Suprapubic skin (tissue), 4 donors: ENCODE measurements at regions not wholly inside any gene's neighbourhood (a gene's known extent, or its start where the extent isn't known, plus 50 kb on each side); places are given as distances from the start of the nearest gene placed in this dataset.
"Not testable (repeated sequence)": the region's sequence is repeated elsewhere in the genome, so short reads cannot be mapped to it uniquely, and the experiment has no call there.

ENCODE experiments used
- DNase-seq, 2 donors: peaks; one replicate each; pipeline ENCODE4 v3.0.0-alpha.2; 2019; ENCODE audit warnings: low spot score in 2 of 2
- H3K27ac ChIP-seq: fragments of 200-600 bp; sonication (generic); one replicate; pipeline ENCODE4 v1.5.1; 2019
- H3K27me3 ChIP-seq: fragments of 200-600 bp; sonication (generic); one replicate; pipeline ENCODE4 v1.5.1; 2019
- H3K36me3 ChIP-seq: fragments of 200-600 bp; sonication (generic); one replicate; pipeline ENCODE4 v1.5.1; 2019
- H3K4me1 ChIP-seq: fragments of 200-600 bp; sonication (generic); one replicate; pipeline ENCODE4 v1.5.1; 2019
- H3K4me3 ChIP-seq: fragments of 200-600 bp; sonication (generic); one replicate; pipeline ENCODE4 v1.5.1; 2019; ENCODE audit warnings: mild to moderate bottlenecking
- H3K9me3 ChIP-seq: fragments of 200-600 bp; sonication (generic); one replicate; pipeline ENCODE4 v1.5.1; 2019
- EP300 ChIP-seq: sonication (generic); formaldehyde crosslinking; IDR thresholded peaks from one replicate; pipeline ENCODE4 v1.6.1; 2017; ENCODE audit warnings: antibody characterized with exemption
- POLR2A ChIP-seq, 2 donors: fragments of 450-650 bp; IDR thresholded peaks; one replicate each; pipeline ENCODE4 v1.6.1; 2017; ENCODE audit warnings: antibody characterized with exemption in 2 of 2, mild to moderate bottlenecking in 2 of 2, moderate library complexity in 2 of 2
- POLR2AphosphoS5 ChIP-seq, 3 donors: sonication (generic); formaldehyde crosslinking; IDR thresholded peaks; one replicate each; pipeline ENCODE4 v1.6.1; 2017; ENCODE audit warnings: antibody characterized with exemption in 3 of 3
- WGBS: methylation state at CpG from one replicate; pipeline ENCODE4 v1.1.5; 2018; 5-methylcytosine and 5-hydroxymethylcytosine counted together
- TF ChIP-seq, protein P1 (sequence below), 2 donors: fragments of 200-600 bp in 1 of 2; fragments of 450-650 bp in 1 of 2; sonication (generic) in 1 of 2; IDR thresholded peaks; one replicate each; pipeline ENCODE4 v1.5.1; 2016 to 2019; ENCODE audit warnings: antibody characterized with exemption in 2 of 2, mild to moderate bottlenecking in 1 of 2, moderate library complexity in 1 of 2

DNA sequence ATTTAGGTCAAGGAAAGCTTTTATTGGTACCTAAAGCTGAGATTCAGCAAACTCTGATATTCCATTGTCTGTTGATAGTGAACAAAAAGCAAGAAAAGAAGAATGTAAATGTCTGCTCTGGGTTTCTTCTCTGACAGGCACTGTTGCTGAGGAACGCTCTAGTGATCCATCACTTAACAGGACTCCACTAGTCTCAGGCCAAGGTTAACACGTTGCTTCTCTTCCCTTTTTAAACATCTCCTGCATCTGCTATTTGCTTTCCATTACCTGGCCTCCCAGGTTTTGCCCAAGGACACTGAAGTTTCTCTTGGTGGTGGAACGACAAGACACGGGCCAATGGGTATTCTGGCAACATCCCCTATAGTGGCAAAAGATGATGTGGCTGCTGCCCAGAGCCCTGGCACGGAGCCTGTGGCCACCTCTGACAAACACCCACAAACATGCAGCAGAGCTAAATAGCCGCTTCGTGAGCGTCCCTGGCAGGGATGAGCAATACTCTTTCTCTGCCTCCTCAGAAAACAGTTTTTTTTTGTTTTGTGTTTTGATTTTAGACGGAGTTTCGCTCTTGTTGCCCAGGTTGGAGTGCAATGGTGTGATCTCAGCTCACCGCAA is 97.8 kb upstream of the AKAP13 start:
- H3K36me3 ChIP-seq: no peaks in the 10 kb centered on the region
- H3K4me1 ChIP-seq: no peaks in the 10 kb centered on the region
- no peaks in the 10 kb centered on the region for H3K27me3 ChIP-seq
- TF ChIP-seq, protein P1, sequence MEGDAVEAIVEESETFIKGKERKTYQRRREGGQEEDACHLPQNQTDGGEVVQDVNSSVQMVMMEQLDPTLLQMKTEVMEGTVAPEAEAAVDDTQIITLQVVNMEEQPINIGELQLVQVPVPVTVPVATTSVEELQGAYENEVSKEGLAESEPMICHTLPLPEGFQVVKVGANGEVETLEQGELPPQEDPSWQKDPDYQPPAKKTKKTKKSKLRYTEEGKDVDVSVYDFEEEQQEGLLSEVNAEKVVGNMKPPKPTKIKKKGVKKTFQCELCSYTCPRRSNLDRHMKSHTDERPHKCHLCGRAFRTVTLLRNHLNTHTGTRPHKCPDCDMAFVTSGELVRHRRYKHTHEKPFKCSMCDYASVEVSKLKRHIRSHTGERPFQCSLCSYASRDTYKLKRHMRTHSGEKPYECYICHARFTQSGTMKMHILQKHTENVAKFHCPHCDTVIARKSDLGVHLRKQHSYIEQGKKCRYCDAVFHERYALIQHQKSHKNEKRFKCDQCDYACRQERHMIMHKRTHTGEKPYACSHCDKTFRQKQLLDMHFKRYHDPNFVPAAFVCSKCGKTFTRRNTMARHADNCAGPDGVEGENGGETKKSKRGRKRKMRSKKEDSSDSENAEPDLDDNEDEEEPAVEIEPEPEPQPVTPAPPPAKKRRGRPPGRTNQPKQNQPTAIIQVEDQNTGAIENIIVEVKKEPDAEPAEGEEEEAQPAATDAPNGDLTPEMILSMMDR (IDR thresholded peaks at IDR 0.05): no peak
- no peak for TF ChIP-seq EP300
- no peak for TF ChIP-seq POLR2AphosphoS5 (IDR thresholded peaks at IDR 0.05)
- DNase-seq: no peak
- no peak overlapping the region for H3K27ac ChIP-seq
- no peaks in the 10 kb centered on the region for H3K9me3 ChIP-seq
- no peak overlapping the region for H3K4me3 ChIP-seq
- WGBS: 76% methylated on average over 11 of the region's 11 CpGs

DNA sequence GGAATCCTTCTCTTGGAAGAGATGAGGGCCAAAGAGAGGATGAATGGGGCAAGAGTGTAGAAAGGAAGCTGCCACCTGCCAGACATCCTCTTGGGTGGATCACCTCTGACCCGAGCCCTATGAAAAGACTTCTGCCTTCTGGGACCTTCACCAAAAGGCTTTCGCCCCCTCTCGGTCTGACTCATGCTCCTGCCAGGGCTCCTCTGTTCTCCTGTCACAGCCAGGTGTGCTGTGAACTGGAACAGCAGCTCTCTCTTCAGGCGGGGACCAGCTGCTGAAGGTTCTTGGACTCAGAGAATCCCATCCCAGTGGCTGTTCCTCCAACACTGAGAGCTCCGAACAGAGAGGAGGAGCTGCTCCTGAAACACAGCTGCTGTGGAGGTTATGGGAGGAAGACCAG is 96.6 kb upstream of the AKAP13 start:
- not testable (repeated sequence) for H3K4me3 ChIP-seq, H3K27ac ChIP-seq, H3K36me3 ChIP-seq, DNase-seq, H3K27me3 ChIP-seq, H3K9me3 ChIP-seq, H3K4me1 ChIP-seq
- 57% methylated on average over 1 of the region's 5 CpGs for WGBS

DNA sequence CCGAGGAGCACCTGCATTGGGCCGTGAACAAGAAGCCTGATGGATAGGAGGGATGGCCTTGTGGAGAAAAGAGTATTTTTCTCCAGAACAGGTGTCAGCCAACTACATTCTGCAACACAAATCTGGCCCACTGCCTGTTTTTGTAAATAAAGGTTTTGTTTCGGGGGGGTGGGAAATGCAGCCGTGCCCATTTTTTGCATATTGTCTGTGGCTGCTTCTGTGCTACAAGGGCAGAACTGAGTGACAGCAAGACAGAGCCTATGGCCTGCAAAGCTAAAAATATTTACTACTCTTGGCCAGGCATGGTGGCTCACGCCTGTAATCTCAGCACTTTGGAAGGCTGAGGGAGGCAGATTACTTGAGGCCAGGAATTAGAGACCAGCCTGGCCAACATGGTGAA is 95.9 kb upstream of the AKAP13 start:
- TF ChIP-seq, protein P1 (IDR thresholded peaks at IDR 0.05): no peak
- TF ChIP-seq POLR2AphosphoS5 (IDR thresholded peaks at IDR 0.05) (no peak), POLR2A (IDR thresholded peaks at IDR 0.05) (no peak), EP300 (no peak)
- no peak overlapping the region for H3K27ac ChIP-seq
- no peak overlapping the region for H3K4me3 ChIP-seq
- H3K4me1 ChIP-seq: no peaks in the 10 kb centered on the region
- 88% methylated on average over 5 of the region's 5 CpGs for WGBS
- no peaks in the 10 kb centered on the region for H3K27me3 ChIP-seq
- DNase-seq: no peak
- no peaks in the 10 kb centered on the region for H3K9me3 ChIP-seq
- no peaks in the 10 kb centered on the region for H3K36me3 ChIP-seq

DNA sequence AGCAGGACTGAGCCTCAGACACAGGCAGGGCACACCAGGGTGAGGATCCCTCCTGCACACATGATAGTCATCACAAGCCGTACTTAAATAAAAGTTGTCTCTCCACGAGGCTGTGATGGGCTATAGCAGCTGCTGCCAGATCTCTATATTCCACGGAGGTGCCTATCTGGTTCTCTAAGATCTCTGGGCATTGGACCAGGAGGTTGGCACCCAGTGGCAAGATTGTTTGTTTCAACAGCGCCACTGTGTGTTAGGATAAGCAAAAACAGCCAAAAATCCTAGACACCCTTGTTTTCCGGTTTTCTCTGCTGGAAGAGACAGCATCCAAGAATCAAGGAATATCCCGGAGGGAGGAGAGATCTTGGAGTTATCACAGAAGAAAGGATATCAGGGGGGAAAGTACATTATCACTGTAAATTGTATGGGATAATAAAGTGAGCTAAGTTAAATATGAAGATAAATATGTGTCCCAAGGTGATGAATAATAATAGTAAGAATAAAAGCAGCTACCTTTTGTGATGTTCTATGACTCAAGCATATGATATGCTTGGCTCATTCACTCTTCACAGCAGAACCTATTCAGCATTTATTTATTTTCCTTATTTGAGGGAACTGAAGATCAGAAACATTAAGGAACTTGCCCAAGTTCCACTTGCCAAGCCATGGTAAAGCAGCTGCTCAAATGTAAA is 90.6 kb upstream of the AKAP13 start:
- no peak overlapping the region for H3K27ac ChIP-seq
- no peaks in the 10 kb centered on the region for H3K4me1 ChIP-seq
- TF ChIP-seq POLR2A (IDR thresholded peaks at IDR 0.05) (no peak), EP300 (no peak)
- TF ChIP-seq, protein P1 (IDR thresholded peaks at IDR 0.05): peak; percentile 25 to 30
- 23% methylated on average over 6 of the region's 6 CpGs for WGBS
- H3K9me3 ChIP-seq: no peaks in the 10 kb centered on the region
- H3K27me3 ChIP-seq: no peaks in the 10 kb centered on the region
- DNase-seq: no peak
- H3K4me3 ChIP-seq: no peak overlapping the region
- H3K36me3 ChIP-seq: no peaks in the 10 kb centered on the region

DNA sequence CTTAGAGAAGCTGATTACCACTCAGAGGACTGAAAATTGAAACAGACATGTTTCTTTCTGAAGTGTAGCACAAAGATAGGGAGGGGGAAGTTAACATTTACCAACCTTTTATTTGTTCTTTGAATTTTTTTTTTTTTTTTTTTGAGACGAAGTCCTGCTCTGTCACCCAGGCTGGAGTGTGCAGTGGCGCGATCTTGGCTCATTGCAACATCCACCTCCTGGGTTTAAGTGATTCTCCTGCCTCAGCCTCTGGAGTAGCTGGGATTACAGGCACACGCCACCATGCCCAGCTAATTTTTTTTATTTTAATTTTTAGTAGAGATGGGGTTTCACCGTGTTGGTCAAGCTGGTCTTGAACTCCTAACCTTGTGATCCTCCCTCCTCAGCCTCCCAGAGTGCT is 87.8 kb upstream of the AKAP13 start:
- 87% methylated on average over 5 of the region's 5 CpGs for WGBS
- not testable (repeated sequence) for H3K27ac ChIP-seq, DNase-seq

DNA sequence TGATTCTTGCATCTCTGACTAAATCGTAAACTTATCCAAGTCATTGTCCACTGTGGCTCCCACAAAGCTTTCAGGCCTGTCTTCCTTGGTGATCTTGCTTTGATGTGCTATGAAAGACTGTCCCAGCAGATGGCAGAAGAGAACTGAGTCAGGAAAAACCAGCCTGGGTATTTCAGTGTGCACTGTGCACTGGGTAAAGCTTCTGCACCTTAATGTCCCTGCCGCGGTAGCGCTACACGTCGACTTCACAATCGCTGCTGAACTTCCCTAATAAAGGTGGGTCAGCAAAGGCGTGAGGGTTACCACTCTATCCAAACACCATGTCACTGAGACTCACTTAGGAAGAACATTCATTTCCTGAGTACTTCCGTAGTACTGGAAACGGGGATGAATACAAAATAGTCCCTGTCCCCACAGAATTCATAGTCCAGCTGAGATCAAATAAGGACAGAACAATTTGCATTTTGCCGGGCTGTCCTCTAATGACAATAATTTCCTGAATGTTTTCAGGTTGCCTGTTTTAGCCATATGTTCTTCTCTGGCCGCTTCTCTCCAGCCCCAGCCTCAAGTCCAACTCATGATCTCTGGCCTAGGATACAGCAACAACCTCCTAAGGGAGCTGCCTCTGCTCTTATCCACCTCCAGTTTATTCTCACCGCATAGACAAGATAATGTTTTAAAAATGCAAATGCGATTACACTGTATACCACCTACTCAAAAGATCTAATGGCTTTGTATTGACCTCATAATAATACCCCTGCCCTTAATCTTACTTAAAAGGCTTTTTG is 83.6 kb upstream of the AKAP13 start:
- Histone ChIP-seq H3K27me3 (no peaks in the 10 kb centered on the region), H3K4me3 (peak overlapping the region; percentile 28), H3K4me1 (peaks cover 5% of the 10 kb centered on the region), H3K9me3 (no peaks in the 10 kb centered on the region), H3K27ac (no peak overlapping the region), H3K36me3 (no peaks in the 10 kb centered on the region)
- TF ChIP-seq POLR2A (IDR thresholded peaks at IDR 0.05): no peak
- TF ChIP-seq, protein P1 (IDR thresholded peaks at IDR 0.05): peak; percentile 41 to 71
- DNase-seq: peak; percentile 68 to 80
- WGBS: 19% methylated on average over 14 of the region's 14 CpGs

More for the DNA sequence above, 87.8 kb upstream of the AKAP13 start:
- H3K27me3 ChIP-seq, H3K4me3 ChIP-seq, H3K9me3 ChIP-seq, H3K36me3 ChIP-seq, H3K4me1 ChIP-seq: not testable (repeated sequence)
